HEK293 (cell line): ENCODE measurements at regions not wholly inside any gene's neighbourhood (a gene's known extent, or its start where the extent isn't known, plus 50 kb on each side); places are given as distances from the start of the nearest gene placed in this dataset.

Experiments used
- CTCF ChIA-PET: fragments of 350-600 bp; formaldehyde crosslinking; extraction: SDS; loops from one replicate; lab custom pipeline; 2021; ENCODE audit warnings: antibody characterized with exemption; lab: Yijun Ruan, JAX
- POLR2A ChIA-PET: fragments of 300-600 bp; formaldehyde crosslinking; extraction: SDS; loops from one replicate; lab custom pipeline; 2020; ENCODE audit warnings: antibody characterized with exemption, inconsistent platforms; lab: Yijun Ruan, JAX
- H3K27ac ChIP-seq: fragments of 200-500 bp; sonication (Bioruptor generic); 2 replicates; pipeline ENCODE4 v1.5.1; 2014; ENCODE audit warnings: low read depth, low read length, control low read depth, inconsistent platforms; ENCODE audit errors: extremely low read depth
- H3K36me3 ChIP-seq, 2 experiments: fragments of 200-500 bp in 1 of 2; sonication (Bioruptor generic) in 1 of 2; 1 replicate in 1 of 2; 2 replicates in 1 of 2; pipeline ENCODE4 v1.5.1; 2014 to 2017; ENCODE audit warnings: inconsistent platforms in 2 of 2, low read length in 2 of 2; ENCODE audit not compliant: control insufficient read depth in 2 of 2, insufficient read depth in 1 of 2
- H3K4me1 ChIP-seq: fragments of 200-500 bp; sonication (Bioruptor generic); 2 replicates; pipeline ENCODE4 v1.5.1; 2014; ENCODE audit warnings: mild to moderate bottlenecking, low read length, inconsistent platforms; ENCODE audit not compliant: control insufficient read depth, insufficient read depth
- H3K4me3 ChIP-seq: 2 replicates; pipeline ENCODE4 v1.5.1; 2011; ENCODE audit warnings: low read depth, mild to moderate bottlenecking, control low read depth, low read length, moderate library complexity
- H3K9me3 ChIP-seq: fragments of 200-500 bp; sonication (Bioruptor generic); 2 replicates; pipeline ENCODE4 v1.5.1; 2014; ENCODE audit warnings: low read depth, low read length, inconsistent platforms; ENCODE audit not compliant: control insufficient read depth, insufficient read depth
- BCL11B ChIP-seq: fragments of 450-650 bp; formaldehyde crosslinking; IDR thresholded peaks from 2 replicates; pipeline ENCODE4 v1.5.1; 2016; ENCODE audit warnings: low read depth, missing biosample characterization, missing genetic modification characterization
- FEZF1 ChIP-seq: fragments of 450-650 bp; formaldehyde crosslinking; IDR thresholded peaks from 2 replicates; pipeline ENCODE4 v1.5.1; 2016; ENCODE audit warnings: missing biosample characterization, missing genetic modification characterization
- PATZ1 ChIP-seq: fragments of 450-650 bp; formaldehyde crosslinking; IDR thresholded peaks from 2 replicates; pipeline ENCODE4 v1.5.1; 2016; ENCODE audit warnings: missing biosample characterization, missing genetic modification characterization
- PRDM2 ChIP-seq: fragments of 450-650 bp; formaldehyde crosslinking; IDR thresholded peaks from 2 replicates; pipeline ENCODE4 v1.5.1; 2016; ENCODE audit warnings: missing biosample characterization, missing genetic modification characterization, borderline replicate concordance
- TCF7L2 ChIP-seq: IDR thresholded peaks from 2 replicates; pipeline ENCODE4 v1.6.1; 2011; ENCODE audit warnings: low read depth, mild to moderate bottlenecking, inconsistent platforms, low read length, moderate library complexity, borderline replicate concordance
- TRIM28 ChIP-seq: IDR thresholded peaks from 2 replicates; pipeline ENCODE4 v1.6.1; 2011; ENCODE audit warnings: low read length, control low read depth, borderline replicate concordance
- ZBTB48 ChIP-seq: fragments of 450-650 bp; formaldehyde crosslinking; IDR thresholded peaks from 2 replicates; pipeline ENCODE4 v1.5.1; 2016; ENCODE audit warnings: missing biosample characterization, missing genetic modification characterization
- ZNF114 ChIP-seq: fragments of 450-650 bp; formaldehyde crosslinking; IDR thresholded peaks from 2 replicates; pipeline ENCODE4 v1.5.0; 2017; ENCODE audit warnings: missing biosample characterization, missing genetic modification characterization
- ZNF146 ChIP-seq: fragments of 450-650 bp; formaldehyde crosslinking; IDR thresholded peaks from 2 replicates; pipeline ENCODE4 v1.5.1; 2016; ENCODE audit warnings: missing biosample characterization, missing genetic modification characterization
- ZNF155 ChIP-seq: fragments of 450-650 bp; formaldehyde crosslinking; IDR thresholded peaks from 2 replicates; pipeline ENCODE4 v1.5.1; 2016; ENCODE audit warnings: missing biosample characterization, missing genetic modification characterization
- ZNF19 ChIP-seq: fragments of 450-650 bp; formaldehyde crosslinking; IDR thresholded peaks from 2 replicates; pipeline ENCODE4; 2016; ENCODE audit warnings: missing biosample characterization, missing genetic modification characterization, low read depth
- ZNF239 ChIP-seq: fragments of 450-650 bp; formaldehyde crosslinking; IDR thresholded peaks from 2 replicates; pipeline ENCODE4 v1.5.1; 2016; ENCODE audit warnings: missing biosample characterization, missing genetic modification characterization
- ZNF274 ChIP-seq, 2 experiments: fragments of 200-500 bp in 1 of 2; fragments of 450-650 bp in 1 of 2; sonication (Bioruptor generic) in 1 of 2; formaldehyde crosslinking in 1 of 2; IDR thresholded peaks; 2 replicates each; pipeline versions ENCODE4 v1.5.1 to v1.6.1; 2014 to 2016; ENCODE audit warnings: borderline replicate concordance in 1 of 2, inconsistent platforms in 1 of 2, low read length in 1 of 2, missing biosample characterization in 1 of 2, missing genetic modification characterization in 1 of 2
- ZNF394 ChIP-seq: fragments of 450-650 bp; formaldehyde crosslinking; IDR thresholded peaks from 2 replicates; pipeline ENCODE4 v1.5.1; 2016; ENCODE audit warnings: missing biosample characterization, missing genetic modification characterization, mild to moderate bottlenecking, moderate library complexity, borderline replicate concordance
- ZNF404 ChIP-seq: fragments of 450-650 bp; formaldehyde crosslinking; IDR thresholded peaks from 2 replicates; pipeline ENCODE4 v1.5.1; 2017; ENCODE audit warnings: missing biosample characterization, missing genetic modification characterization
- ZNF501 ChIP-seq: fragments of 450-650 bp; formaldehyde crosslinking; IDR thresholded peaks from 2 replicates; pipeline ENCODE4 v1.5.1; 2016; ENCODE audit warnings: missing biosample characterization, missing genetic modification characterization
- ZNF692 ChIP-seq: fragments of 450-650 bp; formaldehyde crosslinking; IDR thresholded peaks from 2 replicates; pipeline ENCODE4 v1.5.1; 2016; ENCODE audit warnings: missing biosample characterization, missing genetic modification characterization

GRCh38 chr16:60331168-60331567 is 1597.1 kb upstream of the GOT2 start:
- Histone ChIP-seq H3K4me3 (no peak overlapping the region), H3K4me1 (no peaks in the 10 kb centered on the region), H3K9me3 (no peaks in the 10 kb centered on the region), H3K27ac (no peak overlapping the region), H3K36me3 (no peaks in the 10 kb centered on the region)
- POLR2A ChIA-PET = no interaction called here
- CTCF ChIA-PET = no interaction called here
- TF ChIP-seq ZNF394 (tag by site-specific recombination) (no peak), ZNF114 (tag by site-specific recombination) (no peak), ZBTB48 (tag by site-specific recombination) (no peak)

GRCh38 chr16:60329108-60329507 is 1595.0 kb upstream of the GOT2 start:
- ChIA-PET POLR2A (no interaction called here), CTCF (no interaction called here)

GRCh38 chr16:60328152-60328551 is 1594.0 kb upstream of the GOT2 start:
- Histone ChIP-seq H3K4me3 (no peak overlapping the region), H3K4me1 (no peaks in the 10 kb centered on the region), H3K9me3 (no peaks in the 10 kb centered on the region), H3K27ac (no peak overlapping the region), H3K36me3 (no peaks in the 10 kb centered on the region)
- ChIA-PET CTCF (no interaction called here), POLR2A (no interaction called here)
- TF ChIP-seq FEZF1 (tag by site-specific recombination) (no peak), ZNF146 (tag by site-specific recombination) (no peak), TRIM28 (no peak), PATZ1 (tag by site-specific recombination) (no peak), ZNF274 (IDR thresholded peaks at IDR 0.05; ENCODE audit: low read length) (no peak), ZNF274 (tag by site-specific recombination; IDR thresholded peaks at IDR 0.05; ENCODE audit: borderline replicate concordance) (no peak), ZNF692 (no peak), ZNF155 (tag by site-specific recombination) (no peak), ZNF19 (no peak), TCF7L2 (no peak), ZNF404 (tag by site-specific recombination) (no peak), ZNF239 (tag by site-specific recombination) (no peak), BCL11B (tag by site-specific recombination) (no peak)

More at GRCh38 chr16:60329108-60329507, 1595.0 kb upstream of the GOT2 start:
- Histone ChIP-seq H3K36me3 (no peaks in the 10 kb centered on the region), H3K9me3 (no peaks in the 10 kb centered on the region), H3K4me3 (no peak overlapping the region)
- no peak for TF ChIP-seq PRDM2
- no peak for TF ChIP-seq ZNF501 (tag by site-specific recombination)
- TF ChIP-seq, all 188 proteins: peak for 0
- Histone ChIP-seq H3K27ac (no peak overlapping the region), H3K4me1 (no peaks in the 10 kb centered on the region)
